OCI-M1 (cell line): ENCODE measurements at regions not wholly inside any gene's neighbourhood (a gene's known extent, or its start where the extent isn't known, plus 50 kb on each side); places are given as distances from the start of the nearest gene placed in this dataset.
"Not testable (repeated sequence)": the region's sequence is repeated elsewhere in the genome, so short reads cannot be mapped to it uniquely, and the experiment has no call there.

ENCODE experiments used
- DNase-seq: peaks from one replicate; lab custom pipeline; 2025; lab: John Stamatoyannopoulos, UW

- DNase-seq, result peak; percentile 1
Measured at GRCh38 chr14:21902561-21903181, 229.1 kb upstream of the OR4E1 start.

GRCh38 chr14:21894898-21895194 is 221.2 kb upstream of the OR4E1 start:
- DNase-seq, result not testable (repeated sequence)

- DNase-seq, result peak; percentile 41
Measured at GRCh38 chr14:21894003-21894897, 220.6 kb upstream of the OR4E1 start.

- DNase-seq, result no peak
Measured at GRCh38 chr14:21891921-21892320, 218.3 kb upstream of the OR4E1 start.

- no peak for DNase-seq
Measured at GRCh38 chr14:21884995-21885394, 211.4 kb upstream of the OR4E1 start.

GRCh38 chr14:21882226-21882625 is 208.6 kb upstream of the OR4E1 start:
- no peak for DNase-seq

- no peak for DNase-seq
Measured at GRCh38 chr14:21880918-21881317, 207.3 kb upstream of the OR4E1 start.

GRCh38 chr14:21875791-21876190 is 202.2 kb upstream of the OR4E1 start:
- no peak for DNase-seq

- no peak for DNase-seq
Measured at GRCh38 chr14:21874946-21875345, 201.3 kb upstream of the OR4E1 start.

GRCh38 chr14:21874167-21874566 is 200.5 kb upstream of the OR4E1 start:
- no peak for DNase-seq

- DNase-seq, result peak; percentile 50
Measured at GRCh38 chr14:21868442-21869046, 194.9 kb upstream of the OR4E1 start.

GRCh38 chr14:21867541-21867940 is 193.9 kb upstream of the OR4E1 start:
- no peak for DNase-seq

GRCh38 chr14:21866479-21866878 is 192.9 kb upstream of the OR4E1 start:
- DNase-seq, result no peak

GRCh38 chr14:21863289-21863688 is 189.7 kb upstream of the OR4E1 start:
- no peak for DNase-seq

GRCh38 chr14:21861153-21861552 is 187.5 kb upstream of the OR4E1 start:
- no peak for DNase-seq

- DNase-seq, result peak; percentile 39
Measured at GRCh38 chr14:21860172-21860571, 186.6 kb upstream of the OR4E1 start.

GRCh38 chr14:21852775-21853174 is 179.2 kb upstream of the OR4E1 start:
- DNase-seq, result no peak

- DNase-seq, result peak; percentile 47
Measured at GRCh38 chr14:21852061-21852664, 178.5 kb upstream of the OR4E1 start.

GRCh38 chr14:21846902-21847301 is 173.3 kb upstream of the OR4E1 start:
- DNase-seq, result not testable (repeated sequence)

- peak; percentile 56 for DNase-seq
Measured at GRCh38 chr14:21846227-21846885, 172.7 kb upstream of the OR4E1 start.

GRCh38 chr14:21840765-21841164 is 167.1 kb upstream of the OR4E1 start:
- DNase-seq, result peak; percentile 7

- DNase-seq, result no peak
Measured at GRCh38 chr14:21833836-21834235, 160.2 kb upstream of the OR4E1 start.
